NCI-H1417 (cell line): ENCODE measurements at regions not wholly inside any gene's neighbourhood (a gene's known extent, or its start where the extent isn't known, plus 50 kb on each side); places are given as distances from the start of the nearest gene placed in this dataset.

Experiments
- DNase-seq, 3 experiments: peaks; one replicate each; lab custom pipeline; 2025; lab: John Stamatoyannopoulos, UW

DNA sequence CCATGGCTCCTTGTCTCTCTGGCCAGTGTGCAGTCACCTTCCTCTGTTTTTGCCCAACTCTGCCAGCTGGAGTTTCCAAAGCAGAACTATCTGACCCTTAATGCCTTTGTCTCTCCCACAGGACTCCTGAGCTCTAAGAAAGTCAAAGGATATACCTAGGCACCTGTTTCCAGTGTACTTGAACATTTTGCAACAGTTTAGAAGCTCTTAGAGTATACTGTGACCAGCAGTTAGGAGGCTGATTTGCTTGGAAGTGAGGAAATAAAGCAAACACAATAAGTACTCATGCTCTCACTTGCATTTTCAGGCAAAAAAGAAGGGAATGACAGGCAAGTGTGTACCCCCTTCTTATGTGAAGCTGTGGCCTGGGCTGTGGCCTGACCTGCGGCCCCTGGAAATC is 204.3 kb upstream of the PLET1 start:
- DNase-seq: no peak

DNA sequence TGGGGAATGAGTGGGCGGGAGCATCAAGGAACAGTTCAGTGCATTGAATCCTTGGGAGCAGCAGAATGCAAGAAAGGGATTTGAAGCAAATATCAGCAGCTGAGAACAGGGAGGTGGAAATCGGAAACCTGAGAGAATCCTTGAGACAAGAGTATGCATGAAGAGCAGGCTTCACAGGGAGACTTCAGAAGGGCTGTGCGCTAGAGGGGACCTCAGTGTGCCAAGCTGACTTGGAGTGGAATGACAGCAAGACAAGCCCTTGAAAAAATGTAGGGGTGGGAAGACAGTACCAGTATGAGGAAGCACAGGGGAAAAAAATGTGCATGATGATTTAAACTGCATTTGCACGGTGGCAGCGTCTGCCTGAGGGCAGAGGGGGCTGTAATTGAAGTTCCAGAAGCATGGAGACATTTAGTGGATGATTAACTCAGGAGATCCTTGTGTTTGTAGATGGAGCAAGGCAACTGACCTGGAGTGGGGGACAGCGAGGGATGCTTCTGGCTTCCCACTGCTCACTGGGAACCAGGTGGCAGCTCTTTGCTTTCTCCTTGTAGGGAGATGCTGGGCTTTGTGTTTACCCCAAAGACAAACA is 204.9 kb upstream of the PLET1 start:
- DNase-seq: peak in 1 of 3 experiments; percentile 55

DNA sequence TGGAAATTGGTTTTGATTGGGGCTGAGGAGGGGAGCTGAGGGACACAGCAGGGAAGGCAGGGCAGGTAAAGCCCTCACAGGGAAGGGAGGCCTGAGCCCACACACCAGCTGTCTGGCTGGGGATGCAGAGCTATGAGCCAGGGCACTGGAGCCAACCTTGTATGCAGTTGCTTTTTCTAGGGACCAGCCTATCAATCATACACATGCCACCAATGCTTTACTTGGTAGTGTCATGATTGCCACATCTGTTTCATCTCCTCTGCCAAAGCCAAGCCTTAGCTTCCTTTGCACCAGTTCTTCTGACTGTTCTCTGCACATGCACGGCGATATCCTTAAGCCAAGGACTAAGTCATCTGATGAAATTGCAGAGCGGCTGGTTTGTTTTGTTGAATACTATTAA is 207.1 kb upstream of the PLET1 start:
- DNase-seq: no peak

- no peak for DNase-seq
Measured at GRCh38 chr11:112469376-112469775, 208.7 kb upstream of the PLET1 start.

DNA sequence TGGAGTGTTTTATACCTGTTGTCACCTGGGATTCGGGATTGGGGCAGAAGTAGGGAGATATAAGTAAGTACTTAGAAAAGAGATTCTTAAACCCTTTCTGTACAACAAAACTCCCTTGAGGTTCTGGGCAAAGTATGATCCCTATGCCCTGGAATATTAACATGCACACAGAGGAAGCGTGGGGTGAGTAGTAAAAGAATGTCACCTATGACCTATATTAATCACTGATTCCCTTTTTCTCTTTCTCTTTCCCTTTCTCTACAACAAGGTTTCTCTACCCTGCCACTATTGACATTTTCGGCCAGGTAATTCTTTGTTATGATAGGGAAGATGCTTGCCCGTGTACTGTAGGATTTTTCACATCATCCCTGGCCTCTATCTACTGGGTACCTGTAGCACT is 209.7 kb upstream of the PLET1 start:
- DNase-seq: no peak

GRCh38 chr11:112471731-112472130 is 211.1 kb upstream of the PLET1 start:
- no peak for DNase-seq

- no peak for DNase-seq
Measured at GRCh38 chr11:112477152-112477551, 216.5 kb upstream of the PLET1 start.

- DNase-seq: peak in 2 of 3 experiments; percentile 84 to 93
Measured at GRCh38 chr11:112477581-112478317, 217.1 kb upstream of the PLET1 start.

DNA sequence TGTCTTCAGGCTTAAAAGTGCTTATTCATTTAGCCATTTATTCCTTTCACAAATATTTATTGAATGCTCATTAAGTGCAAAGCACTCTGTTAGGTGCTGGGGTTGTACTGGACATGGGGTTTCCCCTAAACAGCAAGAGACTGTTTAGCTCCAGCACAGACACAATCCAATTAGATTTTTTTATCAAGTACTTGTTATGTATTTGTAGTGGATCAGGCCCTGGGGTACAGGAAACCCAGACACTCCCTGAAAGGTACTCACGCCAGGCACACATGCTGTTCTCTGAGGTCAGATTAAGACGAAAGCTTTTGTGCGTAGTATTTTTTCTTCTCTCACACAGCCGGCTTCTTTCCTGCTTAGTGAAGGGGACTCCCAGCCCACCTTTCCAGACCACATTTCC is 218.1 kb upstream of the PLET1 start:
- DNase-seq: peak in 2 of 3 experiments; percentile 43 to 78

- DNase-seq: no peak
Measured at GRCh38 chr11:112481431-112481830, 220.8 kb upstream of the PLET1 start.

DNA sequence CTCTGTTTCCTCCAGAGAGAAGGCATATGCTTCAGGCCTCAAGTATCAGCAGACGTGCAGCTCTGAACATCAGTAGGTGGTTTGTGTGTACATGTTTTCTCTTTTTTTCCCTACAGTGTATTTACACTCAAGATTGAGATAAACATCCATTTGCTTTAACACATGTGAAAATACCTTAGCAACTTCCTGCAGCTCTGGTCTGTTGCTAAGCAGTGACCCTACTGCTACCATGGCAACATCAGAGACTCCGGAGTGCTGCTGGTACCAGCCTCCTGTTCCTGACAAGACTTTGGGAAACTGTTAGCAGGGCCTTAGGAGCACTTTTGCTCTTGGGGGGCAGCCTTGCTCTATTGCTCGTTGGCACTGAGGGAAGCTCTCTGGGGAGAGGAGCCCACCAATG is 221.2 kb upstream of the PLET1 start:
- peak in 2 of 3 experiments; percentile 35 to 85 for DNase-seq

- DNase-seq: peak in 2 of 3 experiments; percentile 43 to 59
Measured at GRCh38 chr11:112485280-112485679, 224.6 kb upstream of the PLET1 start.

DNA sequence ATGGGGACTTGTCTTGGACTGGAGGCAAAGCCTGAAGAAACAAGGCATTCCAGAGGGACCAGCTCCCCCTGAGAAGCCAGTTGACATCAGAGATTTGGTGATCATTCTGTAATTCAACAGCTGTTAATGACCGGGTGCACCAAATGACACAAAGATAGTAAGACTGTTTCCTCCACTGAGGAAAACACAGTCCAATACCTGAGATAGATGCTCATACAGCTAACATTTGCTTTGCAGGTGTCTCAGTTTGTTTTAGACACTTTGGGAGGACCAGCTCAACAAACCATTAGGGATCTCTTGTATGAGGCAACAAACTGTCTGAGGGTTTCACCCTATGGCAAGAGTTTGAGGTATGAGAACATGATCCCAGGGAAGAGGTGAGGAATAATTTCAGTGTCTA is 237.2 kb upstream of the PLET1 start:
- no peak for DNase-seq

DNA sequence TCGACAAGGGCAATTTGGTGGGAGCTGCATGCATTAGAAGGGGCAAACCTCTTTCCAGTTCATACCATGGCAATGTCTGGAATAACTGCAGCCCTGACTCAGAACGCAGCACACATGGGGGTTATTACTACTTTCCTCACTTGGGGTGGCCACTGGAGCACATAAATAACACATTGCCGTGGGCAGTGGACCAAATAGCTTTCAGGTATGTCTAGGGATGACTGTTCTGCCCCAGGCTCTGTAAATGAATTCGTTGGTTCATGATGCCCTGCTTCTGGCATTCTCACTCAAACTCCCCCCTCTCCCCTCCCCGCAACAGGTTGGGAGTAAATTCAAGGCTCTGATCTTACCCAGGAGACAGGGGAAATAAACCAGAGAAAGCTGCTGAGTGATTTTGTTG is 238.0 kb upstream of the PLET1 start:
- no peak for DNase-seq

DNA sequence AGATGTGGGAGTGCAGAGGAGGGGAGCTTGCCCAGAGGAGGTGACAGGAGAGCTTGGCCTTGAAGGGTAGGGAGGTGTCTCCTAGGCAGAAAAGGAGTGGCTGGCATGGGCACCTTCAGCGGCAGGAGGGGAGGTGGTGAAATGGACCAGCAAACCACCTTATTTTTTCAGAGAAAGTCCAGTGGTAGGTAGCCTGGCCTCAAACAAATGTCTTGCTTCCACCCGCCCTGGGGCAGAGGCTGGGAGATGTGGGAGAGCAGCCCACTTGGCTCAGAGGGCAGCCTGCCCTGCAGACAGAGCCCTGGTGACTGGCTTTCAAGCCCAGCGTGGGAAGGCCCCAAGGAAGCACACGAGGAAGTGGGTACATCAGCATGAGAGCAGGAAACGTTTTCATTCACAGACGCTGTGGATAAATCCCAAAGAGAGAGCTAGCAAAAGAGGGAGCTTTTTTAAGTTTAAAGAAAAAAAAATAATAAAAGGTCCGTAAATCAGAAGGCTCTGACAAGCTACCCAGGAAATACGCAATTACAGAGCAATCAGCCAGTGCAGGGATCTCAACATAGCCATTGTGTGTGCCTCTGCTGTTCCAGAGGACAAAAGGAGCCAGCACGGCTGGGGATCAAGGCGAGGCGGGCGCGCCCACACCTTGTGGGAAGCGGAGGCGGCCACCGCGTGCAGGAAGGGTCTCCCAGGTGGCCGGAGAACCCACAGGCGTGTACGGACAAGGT is 238.7 kb upstream of the PLET1 start:
- DNase-seq: peak in 2 of 3 experiments; percentile 74 to 86

- DNase-seq: no peak
Measured at GRCh38 chr11:112499881-112500204, 239.2 kb upstream of the PLET1 start.

- DNase-seq: no peak
Measured at GRCh38 chr11:112503410-112503809, 242.8 kb upstream of the PLET1 start.

GRCh38 chr11:112504056-112504455 is 243.4 kb upstream of the PLET1 start:
- no peak for DNase-seq

DNA sequence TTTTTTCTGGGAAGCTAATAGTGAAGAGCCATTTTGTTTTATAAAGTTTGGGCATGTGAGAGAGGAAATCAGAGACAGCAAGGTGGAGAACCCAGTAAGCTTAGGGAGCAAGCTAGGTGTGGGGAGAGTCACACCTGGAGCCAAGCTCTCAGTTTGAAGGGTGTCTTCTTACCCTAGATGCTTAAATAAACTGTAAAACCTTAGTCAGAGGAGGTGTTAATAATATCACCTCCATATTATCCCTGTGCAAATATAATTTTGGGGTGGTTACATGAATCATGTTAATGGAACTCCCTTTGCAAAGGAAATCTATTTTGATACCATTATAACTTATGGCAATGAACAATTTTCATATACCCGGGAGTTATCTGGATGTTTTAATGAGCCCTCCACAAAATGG is 246.2 kb upstream of the PLET1 start:
- no peak for DNase-seq

GRCh38 chr11:112507281-112507680 is 246.6 kb upstream of the PLET1 start:
- DNase-seq: no peak

- DNase-seq: no peak
Measured at GRCh38 chr11:112508750-112509149, 248.1 kb upstream of the PLET1 start.

GRCh38 chr11:112509300-112509699 is 248.6 kb upstream of the PLET1 start:
- no peak for DNase-seq

GRCh38 chr11:112511271-112511670 is 250.6 kb upstream of the PLET1 start:
- DNase-seq: no peak
